GM18909 (cell line): ENCODE measurements at regions not wholly inside any gene's neighbourhood (a gene's known extent, or its start where the extent isn't known, plus 50 kb on each side); places are given as distances from the start of the nearest gene placed in this dataset.

Experiments
- ATAC-seq: cut with Tn5 transposase; IDR thresholded peaks from one replicate; pipeline ENCODE4 v1.9.1; 2021; ENCODE audit warnings: mild to moderate bottlenecking; ENCODE audit not compliant: unreplicated experiment, poor library complexity

- no peak for ATAC-seq
Observed at GRCh38 chr11:15851051-15851498, 505.3 kb downstream of the SOX6 start.

GRCh38 chr11:15852179-15852578 is 504.2 kb downstream of the SOX6 start:
- no peak for ATAC-seq

- no peak for ATAC-seq
Observed at GRCh38 chr11:15854245-15854644, 502.1 kb downstream of the SOX6 start.

GRCh38 chr11:15858881-15859280 is 497.5 kb downstream of the SOX6 start:
- no peak for ATAC-seq

GRCh38 chr11:15859411-15859810 is 496.9 kb downstream of the SOX6 start:
- ATAC-seq = no peak

- no peak for ATAC-seq
Observed at GRCh38 chr11:15861256-15861655, 495.1 kb downstream of the SOX6 start.

GRCh38 chr11:15863411-15863810 is 492.9 kb downstream of the SOX6 start:
- ATAC-seq = no peak

- ATAC-seq = no peak
Observed at GRCh38 chr11:15864026-15864805, 492.1 kb downstream of the SOX6 start.

GRCh38 chr11:15865212-15865987 is 490.9 kb downstream of the SOX6 start:
- no peak for ATAC-seq

GRCh38 chr11:15867871-15868270 is 488.5 kb downstream of the SOX6 start:
- ATAC-seq = no peak

GRCh38 chr11:15870911-15871310 is 485.4 kb downstream of the SOX6 start:
- ATAC-seq = no peak

- ATAC-seq = no peak
Observed at GRCh38 chr11:15871904-15872626, 484.3 kb downstream of the SOX6 start.

- no peak for ATAC-seq
Observed at GRCh38 chr11:15873501-15873900, 482.8 kb downstream of the SOX6 start.

- ATAC-seq = no peak
Observed at GRCh38 chr11:15874704-15875103, 481.6 kb downstream of the SOX6 start.

- no peak for ATAC-seq
Observed at GRCh38 chr11:15875393-15875792, 481.0 kb downstream of the SOX6 start.

GRCh38 chr11:15875943-15876342 is 480.4 kb downstream of the SOX6 start:
- no peak for ATAC-seq

- no peak for ATAC-seq
Observed at GRCh38 chr11:15878756-15879155, 477.6 kb downstream of the SOX6 start.

- no peak for ATAC-seq
Observed at GRCh38 chr11:15880291-15880690, 476.1 kb downstream of the SOX6 start.

GRCh38 chr11:15882876-15883454 is 473.4 kb downstream of the SOX6 start:
- ATAC-seq = no peak

- no peak for ATAC-seq
Observed at GRCh38 chr11:15883455-15883920, 472.9 kb downstream of the SOX6 start.
